ENCODE measurements at regions not wholly inside any gene's neighbourhood (a gene's known extent, or its start where the extent isn't known, plus 50 kb on each side); places are given as distances from the start of the nearest gene placed in this dataset.

- TF ChIP-seq CTCF (IDR thresholded peaks at IDR 0.05) (no peak), POLR2A (IDR thresholded peaks at IDR 0.05) (no peak), EP300 (IDR thresholded peaks at IDR 0.05) (no peak), POLR2AphosphoS5 (IDR thresholded peaks at IDR 0.05) (no peak)
These were observed 75.7 kb downstream of the FGD2 start for GRCh38 chr6:37081042-37081607.

Measured in sigmoid colon (tissue), 4 donors.